K562 (cell line): ENCODE measurements at regions not wholly inside any gene's neighbourhood (a gene's known extent, or its start where the extent isn't known, plus 50 kb on each side); places are given as distances from the start of the nearest gene placed in this dataset. TPM values are rescaled to one million over a fixed set of nuclear protein-coding genes. Genes with fewer than 3 reads are reported as not detected.

ENCODE experiments used
- small RNA-seq: library from RNA; depleted of rRNA; stranded (forward); fragments of <200 nt; gene quantifications from one replicate; pipeline ENCODE3, GENCODE V24; 2014

Small RNA genes lying in the stretch of these regions (small RNA-seq; reads per million reads assigned to genes)
- not detected for gene RNA5SP459
